GM12892 (cell line): ENCODE measurements at regions not wholly inside any gene's neighbourhood (a gene's known extent, or its start where the extent isn't known, plus 50 kb on each side); places are given as distances from the start of the nearest gene placed in this dataset.

Source experiments
- DNase-seq: peaks from one replicate; pipeline ENCODE4 v3.0.0; 2011; ENCODE audit not compliant: insufficient read length
- FAIRE-seq: peaks from 2 replicates; lab custom pipeline; 2011; peaks lifted over from hg19 to GRCh38; lab: Jason Lieb, UNC
- POLR2A ChIP-seq: IDR thresholded peaks from 2 replicates; pipeline ENCODE4 v1.6.1; 2011; ENCODE audit warnings: low read depth, low read length, control low read depth
- POLR2AphosphoS5 ChIP-seq: IDR thresholded peaks from 2 replicates; pipeline ENCODE4 v1.6.1; 2011; ENCODE audit warnings: low read depth, low read length, control low read depth
- TAF1 ChIP-seq: IDR thresholded peaks from 2 replicates; pipeline ENCODE4 v1.6.1; 2011; ENCODE audit warnings: low read depth, mild to moderate bottlenecking, control low read depth, low read length, borderline replicate concordance

GRCh38 chr12:93121729-93122488 lies 192.8 kb upstream of the EEA1 start:
- no peak for TF ChIP-seq POLR2AphosphoS5
- no peak for TF ChIP-seq POLR2A
- no peak for TF ChIP-seq TAF1
- DNase-seq (no peak), FAIRE-seq (no peak)

- no peak for FAIRE-seq
Measured at GRCh38 chr12:93122569-93123091, 193.5 kb upstream of the EEA1 start.

GRCh38 chr12:93125126-93125525 lies 196.0 kb upstream of the EEA1 start:
- TF ChIP-seq TAF1 (no peak), POLR2A (no peak), POLR2AphosphoS5 (no peak)
- DNase-seq (no peak), FAIRE-seq (no peak)

More at GRCh38 chr12:93122569-93123091, 193.5 kb upstream of the EEA1 start:
- DNase-seq = no peak
- TF ChIP-seq POLR2A (no peak), POLR2AphosphoS5 (no peak), TAF1 (no peak)

- TF ChIP-seq TAF1 (no peak), POLR2A (no peak), POLR2AphosphoS5 (no peak)
- DNase-seq = no peak
- FAIRE-seq = peak; percentile 79
Measured at GRCh38 chr12:93126069-93126474, 197.0 kb upstream of the EEA1 start.

- no peak for FAIRE-seq
- DNase-seq = no peak
- TF ChIP-seq POLR2AphosphoS5 (no peak), POLR2A (no peak), TAF1 (no peak)
Measured at GRCh38 chr12:93127107-93127560, 198.0 kb upstream of the EEA1 start.

- TF ChIP-seq TAF1 = no peak
- no peak for TF ChIP-seq POLR2A
- no peak for TF ChIP-seq POLR2AphosphoS5
- DNase-seq (no peak), FAIRE-seq (no peak)
Measured at GRCh38 chr12:93127582-93128331, 198.7 kb upstream of the EEA1 start.

- DNase-seq (no peak), FAIRE-seq (no peak)
- TF ChIP-seq POLR2AphosphoS5 (no peak), TAF1 (no peak), POLR2A (no peak)
Measured at GRCh38 chr12:93128332-93128707, 199.2 kb upstream of the EEA1 start.

- TF ChIP-seq TAF1 (no peak), POLR2AphosphoS5 (no peak), POLR2A (no peak)
- DNase-seq (no peak), FAIRE-seq (no peak)
Measured at GRCh38 chr12:93130366-93131054, 201.4 kb upstream of the EEA1 start.

- no peak for TF ChIP-seq POLR2A
- no peak for TF ChIP-seq POLR2AphosphoS5
- TF ChIP-seq TAF1 = no peak
- no peak for DNase-seq
- no peak for FAIRE-seq
Measured at GRCh38 chr12:93133361-93133760, 204.3 kb upstream of the EEA1 start.

GRCh38 chr12:93134175-93134890 lies 205.2 kb upstream of the EEA1 start:
- TF ChIP-seq POLR2AphosphoS5 (no peak), TAF1 (no peak), POLR2A (no peak)
- DNase-seq = no peak
- FAIRE-seq = no peak

- TF ChIP-seq TAF1 = no peak
- TF ChIP-seq POLR2A = 0 out of 2 replicates have a peak, but pooled peaks have one; percentile 21
- no peak for DNase-seq
- FAIRE-seq = no peak
Measured at GRCh38 chr12:93134893-93135285, 205.8 kb upstream of the EEA1 start.
